Liver (tissue), 3 donors: ENCODE measurements at regions not wholly inside any gene's neighbourhood (a gene's known extent, or its start where the extent isn't known, plus 50 kb on each side); places are given as distances from the start of the nearest gene placed in this dataset.

Experiments used
- EGR1 ChIP-seq, 2 donors: IDR thresholded peaks; 2 replicates each; pipeline ENCODE4 v1.6.1; 2016 to 2018; ENCODE audit warnings: antibody characterized with exemption in 2 of 2, low read depth in 2 of 2
- FOXA2 ChIP-seq: IDR thresholded peaks from 2 replicates; pipeline ENCODE4 v1.6.1; 2016; ENCODE audit warnings: antibody characterized with exemption
- HNF4A ChIP-seq, 2 donors: conservative IDR thresholded peaks; 2 replicates each; pipeline ENCODE4 v1.6.1; 2016; ENCODE audit warnings: antibody characterized with exemption in 2 of 2, mild to moderate bottlenecking in 2 of 2
- HNF4G ChIP-seq: IDR thresholded peaks from 2 replicates; pipeline ENCODE4 v1.6.1; 2016; ENCODE audit warnings: antibody characterized with exemption
- NR2F2 ChIP-seq: IDR thresholded peaks from 2 replicates; pipeline ENCODE4 v1.6.1; 2016; ENCODE audit warnings: antibody characterized with exemption
- RAD21 ChIP-seq, 2 donors: IDR thresholded peaks; 2 replicates each; pipeline ENCODE4 v1.6.1; 2016; ENCODE audit warnings: antibody characterized with exemption in 2 of 2, mild to moderate bottlenecking in 2 of 2
- SP1 ChIP-seq: IDR thresholded peaks from 2 replicates; pipeline ENCODE4 v1.6.1; 2018; ENCODE audit warnings: antibody characterized with exemption, mild to moderate bottlenecking
- TAF1 ChIP-seq: conservative IDR thresholded peaks from 2 replicates; pipeline ENCODE4 v1.6.1; 2016; ENCODE audit warnings: antibody characterized with exemption, mild to moderate bottlenecking
- YY1 ChIP-seq: IDR thresholded peaks from 2 replicates; pipeline ENCODE4 v1.6.1; 2016; ENCODE audit warnings: antibody characterized with exemption, mild to moderate bottlenecking
- TF ChIP-seq, protein P1 (sequence below): fragments of 150-350 bp; IDR thresholded peaks from 2 replicates; pipeline ENCODE4 v1.5.1; 2017; ENCODE audit warnings: improper control_type of control experiment, low read depth, low read length; ENCODE audit not compliant: missing input control
- TF ChIP-seq, protein P2 (sequence below): IDR thresholded peaks from 2 replicates; pipeline ENCODE4 v1.6.1; 2016; ENCODE audit warnings: antibody characterized with exemption
- donor health status: healthy.
- donor health status: healthy.

DNA sequence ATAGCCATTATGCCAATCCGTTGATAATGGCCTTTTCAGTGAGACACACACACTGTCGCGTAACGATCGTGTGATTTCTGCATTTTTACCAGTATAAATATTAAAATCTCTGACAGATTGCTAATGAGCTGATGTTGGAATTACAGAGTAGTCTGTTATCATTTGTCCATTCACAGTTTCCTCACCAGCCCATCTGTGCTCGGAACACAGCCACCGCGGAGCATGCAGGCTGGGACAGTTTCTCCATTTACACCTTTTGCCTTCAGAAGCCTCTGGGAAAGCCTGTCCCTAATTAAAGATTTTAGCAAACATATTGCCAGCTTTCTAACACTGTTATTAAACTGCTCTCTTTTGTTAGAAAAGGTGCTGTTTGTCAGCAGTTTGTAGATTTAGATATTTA lies 82.2 kb upstream of the BARHL2 start:
- TF ChIP-seq HNF4G = no peak
- TF ChIP-seq, protein P1, sequence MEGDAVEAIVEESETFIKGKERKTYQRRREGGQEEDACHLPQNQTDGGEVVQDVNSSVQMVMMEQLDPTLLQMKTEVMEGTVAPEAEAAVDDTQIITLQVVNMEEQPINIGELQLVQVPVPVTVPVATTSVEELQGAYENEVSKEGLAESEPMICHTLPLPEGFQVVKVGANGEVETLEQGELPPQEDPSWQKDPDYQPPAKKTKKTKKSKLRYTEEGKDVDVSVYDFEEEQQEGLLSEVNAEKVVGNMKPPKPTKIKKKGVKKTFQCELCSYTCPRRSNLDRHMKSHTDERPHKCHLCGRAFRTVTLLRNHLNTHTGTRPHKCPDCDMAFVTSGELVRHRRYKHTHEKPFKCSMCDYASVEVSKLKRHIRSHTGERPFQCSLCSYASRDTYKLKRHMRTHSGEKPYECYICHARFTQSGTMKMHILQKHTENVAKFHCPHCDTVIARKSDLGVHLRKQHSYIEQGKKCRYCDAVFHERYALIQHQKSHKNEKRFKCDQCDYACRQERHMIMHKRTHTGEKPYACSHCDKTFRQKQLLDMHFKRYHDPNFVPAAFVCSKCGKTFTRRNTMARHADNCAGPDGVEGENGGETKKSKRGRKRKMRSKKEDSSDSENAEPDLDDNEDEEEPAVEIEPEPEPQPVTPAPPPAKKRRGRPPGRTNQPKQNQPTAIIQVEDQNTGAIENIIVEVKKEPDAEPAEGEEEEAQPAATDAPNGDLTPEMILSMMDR = no peak
- no peak for TF ChIP-seq YY1
- TF ChIP-seq EGR1 (IDR thresholded peaks at IDR 0.05; ENCODE audit: low read depth in 2 of 2) = no peak
- TF ChIP-seq HNF4A (conservative IDR thresholded peaks at IDR 0.05) = no peak
- TF ChIP-seq RAD21 (IDR thresholded peaks at IDR 0.05) = no peak
- TF ChIP-seq, protein P2, sequence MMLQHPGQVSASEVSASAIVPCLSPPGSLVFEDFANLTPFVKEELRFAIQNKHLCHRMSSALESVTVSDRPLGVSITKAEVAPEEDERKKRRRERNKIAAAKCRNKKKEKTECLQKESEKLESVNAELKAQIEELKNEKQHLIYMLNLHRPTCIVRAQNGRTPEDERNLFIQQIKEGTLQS = no peak
- TF ChIP-seq NR2F2 = no peak
- no peak for TF ChIP-seq SP1
- TF ChIP-seq FOXA2 = no peak
- TF ChIP-seq TAF1 = no peak
